IPS-NIHi11 (cell line): ENCODE measurements at regions not wholly inside any gene's neighbourhood (a gene's known extent, or its start where the extent isn't known, plus 50 kb on each side); places are given as distances from the start of the nearest gene placed in this dataset.

Source experiments
- DNase-seq: peaks from one replicate; pipeline ENCODE4 v3.0.0; 2012; ENCODE audit warnings: mixed read lengths, low spot score

DNA sequence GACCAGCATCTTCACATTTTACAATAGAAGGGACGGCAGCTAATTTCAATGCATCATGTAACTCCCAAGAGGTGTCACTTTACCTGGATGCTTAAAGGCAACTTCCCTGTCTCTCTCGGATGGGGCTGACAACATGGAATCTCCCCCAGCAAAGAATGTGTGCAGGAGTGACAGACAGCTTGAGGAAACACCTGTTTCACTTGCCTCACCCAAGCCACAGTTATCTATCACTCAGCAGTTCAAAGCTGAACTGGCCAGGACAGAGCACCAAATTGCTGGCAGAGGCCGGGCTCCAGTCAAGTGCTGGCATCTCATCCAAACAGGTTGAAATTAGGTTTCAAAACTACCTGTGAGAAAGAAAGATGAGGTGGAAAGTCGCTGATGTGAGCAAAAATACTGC, 538.0 kb upstream of the PLXNA2 start:
- DNase-seq = no peak

DNA sequence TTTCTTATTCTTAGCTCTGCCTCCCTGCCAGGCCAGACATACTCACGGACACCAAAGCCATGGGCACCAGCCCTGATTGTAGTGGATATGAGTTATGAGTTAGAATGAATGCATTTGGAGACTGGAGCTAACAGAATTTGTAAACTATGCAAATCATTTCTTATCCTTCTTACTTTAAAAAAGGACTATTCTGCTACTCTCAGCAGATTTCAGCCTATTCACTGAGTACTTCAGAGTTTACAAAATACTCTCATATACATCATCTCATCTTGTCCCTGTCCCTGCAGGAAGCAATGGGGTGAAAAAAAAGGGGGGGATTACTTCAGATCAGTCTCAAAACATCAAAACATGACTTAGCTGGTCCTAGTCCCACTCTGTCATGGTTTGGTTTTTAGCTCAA, 541.4 kb upstream of the PLXNA2 start:
- no peak for DNase-seq

DNA sequence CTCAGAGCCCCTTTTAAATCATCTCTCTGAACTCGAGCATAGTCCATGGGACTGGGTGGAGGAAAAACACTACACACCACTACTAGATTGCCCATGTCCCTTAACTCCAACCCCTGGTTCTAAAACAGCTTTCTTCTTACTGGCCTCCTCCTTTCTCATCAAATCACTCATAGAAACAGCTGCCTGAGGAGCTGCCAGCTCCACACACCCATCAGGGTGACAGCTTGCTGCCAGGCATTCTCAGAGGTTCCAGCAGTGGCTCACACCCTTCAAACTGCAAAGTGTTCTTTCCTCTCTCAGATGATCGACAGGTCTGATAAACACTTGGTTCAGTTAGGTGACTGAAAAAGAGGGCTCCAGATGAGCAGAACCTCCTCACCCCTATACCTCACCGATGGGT, 543.0 kb upstream of the PLXNA2 start:
- no peak for DNase-seq

DNA sequence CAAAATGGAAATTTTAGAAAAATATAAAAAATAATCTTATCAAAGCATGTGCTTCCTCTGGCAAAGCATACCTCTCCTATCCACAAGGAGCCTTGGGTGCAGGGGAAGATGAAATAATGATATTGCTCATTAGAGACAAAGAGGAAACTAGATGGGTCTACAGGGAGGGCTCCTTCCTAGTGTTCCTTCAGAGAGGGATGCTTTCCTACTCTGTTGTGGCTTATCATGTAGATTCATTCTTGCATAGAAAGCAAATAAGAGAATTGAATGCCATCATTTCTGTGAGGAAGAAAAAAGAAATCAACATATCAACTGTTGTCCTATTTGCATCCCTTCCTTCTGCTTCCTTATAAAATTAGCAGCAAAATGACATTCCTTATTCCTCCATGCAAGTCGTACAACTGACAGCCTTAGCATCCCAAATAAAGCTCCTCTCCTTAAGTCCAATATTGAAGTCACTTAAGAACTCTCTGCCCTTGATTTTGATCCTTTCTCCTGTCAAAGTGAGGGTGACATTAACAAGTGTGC, 543.9 kb upstream of the PLXNA2 start:
- DNase-seq = no peak

DNA sequence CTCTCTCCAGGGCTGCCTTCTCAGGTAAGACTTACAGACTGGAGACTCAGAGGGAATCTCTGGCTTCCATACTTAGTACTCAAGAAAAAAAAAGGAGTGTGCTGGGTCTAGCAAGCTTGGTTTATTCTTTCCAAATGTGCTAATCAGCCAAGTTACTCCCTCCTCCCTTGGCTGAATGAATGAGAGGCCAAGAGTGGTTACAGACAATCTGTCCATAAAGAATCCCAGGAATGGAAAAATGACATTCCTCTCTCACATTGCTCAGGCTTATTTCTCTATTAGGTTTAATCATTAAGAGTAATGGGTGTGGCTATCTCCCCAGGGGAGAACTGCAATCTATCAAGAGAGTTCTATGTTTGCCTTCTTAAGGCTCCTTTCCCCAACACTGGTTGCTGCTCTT, 547.3 kb upstream of the PLXNA2 start:
- no peak for DNase-seq

DNA sequence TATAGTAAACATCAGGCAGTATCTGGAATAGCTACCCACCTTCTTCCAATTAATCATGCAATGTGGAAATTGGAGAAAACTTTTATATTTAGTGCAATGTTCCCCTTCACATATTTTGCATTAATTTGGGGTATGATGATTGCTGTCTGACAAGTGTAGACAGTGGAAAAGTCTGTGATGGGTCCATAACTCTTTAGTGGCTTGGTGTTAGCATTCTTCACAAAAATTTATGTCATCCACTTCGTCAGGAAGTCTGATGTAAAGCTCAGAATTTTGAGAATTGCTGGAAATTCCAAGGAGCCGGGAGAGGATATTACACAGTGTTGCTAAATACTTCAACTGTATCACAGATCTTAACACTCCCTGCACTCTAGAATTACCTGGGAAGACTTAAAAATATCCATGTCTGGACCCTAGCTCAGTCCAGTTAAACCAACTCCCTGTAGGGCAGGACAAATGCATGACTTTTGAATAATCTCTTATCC, 549.7 kb upstream of the PLXNA2 start:
- DNase-seq = no peak

DNA sequence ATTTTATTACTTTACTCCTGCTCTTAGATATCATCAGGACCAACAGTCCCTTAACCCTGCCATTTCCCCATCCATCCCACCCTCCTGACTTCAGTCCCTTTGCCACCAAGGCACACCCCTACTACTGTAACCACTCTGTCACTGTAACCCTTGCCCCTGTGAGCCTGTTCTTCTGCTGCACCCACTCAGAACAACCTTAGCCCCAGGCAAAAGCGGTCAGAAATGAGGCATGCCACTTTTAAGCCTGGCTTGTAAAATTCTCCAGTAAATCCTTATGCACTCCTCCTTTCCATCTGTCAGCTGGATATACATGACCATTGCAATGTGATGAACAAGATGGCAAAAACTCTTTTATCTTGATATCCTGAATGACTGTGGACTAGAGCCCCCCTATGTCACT, 555.0 kb upstream of the PLXNA2 start:
- no peak for DNase-seq

DNA sequence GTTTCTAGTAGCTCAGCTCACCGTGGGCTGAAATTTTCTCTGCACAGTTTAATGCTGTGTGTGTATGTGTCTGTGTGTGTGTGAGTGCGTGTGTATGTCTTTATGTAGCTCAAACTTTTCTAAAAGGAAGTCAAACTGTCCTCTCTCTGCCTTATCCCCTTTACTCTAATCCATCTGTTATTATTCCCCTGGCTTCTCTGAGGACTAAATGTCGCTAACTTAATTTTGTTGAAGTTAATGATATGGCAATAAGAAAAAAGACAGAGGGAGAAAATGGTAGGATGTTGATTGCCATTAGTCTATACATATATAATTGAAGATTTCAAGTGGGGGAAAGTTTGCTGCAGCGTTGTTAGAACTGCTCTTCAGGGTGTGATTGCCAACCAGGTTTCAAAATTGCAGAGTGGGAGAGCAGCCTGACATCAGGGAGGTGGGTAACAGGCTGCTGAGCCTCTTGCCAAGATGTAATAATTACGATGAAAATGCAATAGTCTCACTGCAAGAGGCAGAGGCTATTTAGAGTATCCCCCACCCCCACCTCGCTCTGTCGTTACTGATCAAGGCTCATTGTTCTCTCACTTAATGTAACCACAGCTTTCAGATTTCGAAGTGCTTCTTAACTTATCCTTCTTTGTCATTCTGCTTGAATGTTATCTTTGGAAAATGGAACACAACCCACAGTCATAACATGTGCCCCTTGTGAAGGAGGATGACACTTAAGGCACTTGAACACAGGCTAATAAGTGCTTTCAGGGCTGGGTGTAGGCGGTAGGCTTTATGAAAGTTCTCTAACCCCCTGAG, 559.0 kb upstream of the PLXNA2 start:
- DNase-seq = no peak

DNA sequence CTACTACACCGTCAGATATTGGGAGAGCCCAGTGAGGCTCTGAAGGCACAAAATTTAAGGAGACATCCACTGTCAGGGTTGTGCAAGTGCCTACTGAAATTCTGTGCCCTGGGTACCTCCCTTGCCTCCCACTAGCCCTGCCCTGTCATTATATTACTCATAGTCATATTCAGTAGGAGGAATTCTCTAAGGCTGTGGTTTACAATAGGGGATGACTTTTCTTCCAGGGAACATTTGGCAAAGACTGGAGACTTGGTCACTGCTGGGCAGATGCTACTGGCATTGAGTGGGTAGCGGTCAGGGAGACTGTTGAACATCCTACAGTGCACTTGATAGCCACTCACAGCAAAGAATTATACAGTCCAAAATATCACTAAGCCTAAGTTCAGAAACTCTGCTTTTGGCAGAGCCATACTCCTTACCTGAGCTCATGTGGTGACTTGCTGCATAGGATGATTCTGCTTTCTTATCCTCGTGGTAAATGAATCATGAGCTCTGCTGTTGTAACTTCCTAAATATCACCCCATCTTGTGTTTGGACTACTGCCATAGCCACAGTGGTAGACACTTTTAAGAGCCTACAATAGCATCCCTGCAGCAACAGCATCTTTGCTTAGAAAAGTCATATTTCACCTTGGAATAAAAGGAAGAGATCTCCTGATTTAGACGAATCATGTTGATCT, 563.4 kb upstream of the PLXNA2 start:
- DNase-seq = no peak

DNA sequence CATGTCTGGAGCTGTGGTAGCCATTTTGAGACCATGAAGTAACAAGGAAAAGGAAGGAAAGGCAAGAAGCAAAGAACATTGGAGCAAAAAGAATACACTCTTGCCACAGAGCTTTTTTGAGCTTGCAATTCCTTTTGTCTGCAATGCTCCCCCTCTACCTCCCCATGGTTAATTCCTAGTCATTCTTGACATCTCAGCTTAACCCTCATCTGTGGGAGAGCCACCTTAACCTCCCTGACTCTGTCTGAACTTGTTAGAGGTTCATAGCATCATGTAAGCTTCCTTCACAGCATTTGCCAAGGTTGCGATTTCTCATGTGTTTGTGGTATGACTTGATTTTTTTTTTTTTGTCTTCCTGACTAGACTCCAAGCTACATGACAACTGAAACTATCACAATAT, 564.1 kb upstream of the PLXNA2 start:
- no peak for DNase-seq

DNA sequence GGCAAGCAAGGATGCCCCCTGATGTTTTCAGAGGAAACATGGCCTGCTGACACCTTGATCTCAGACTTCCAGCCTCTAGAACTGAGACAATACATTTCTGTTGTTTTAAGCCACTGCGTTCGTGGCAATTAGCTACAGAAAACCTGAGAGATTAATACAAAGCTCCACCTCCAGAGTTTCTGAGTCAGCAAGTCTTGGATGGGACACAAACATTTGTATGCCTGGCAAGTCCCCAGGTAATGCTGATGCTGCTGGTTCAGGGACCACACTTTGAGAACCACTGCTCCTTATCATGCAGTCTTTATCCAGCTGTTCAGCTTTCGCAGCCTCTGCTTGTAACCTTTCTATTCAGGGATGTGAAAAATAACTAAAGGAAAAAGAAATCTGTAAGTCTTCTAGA, 565.7 kb upstream of the PLXNA2 start:
- DNase-seq = no peak

DNA sequence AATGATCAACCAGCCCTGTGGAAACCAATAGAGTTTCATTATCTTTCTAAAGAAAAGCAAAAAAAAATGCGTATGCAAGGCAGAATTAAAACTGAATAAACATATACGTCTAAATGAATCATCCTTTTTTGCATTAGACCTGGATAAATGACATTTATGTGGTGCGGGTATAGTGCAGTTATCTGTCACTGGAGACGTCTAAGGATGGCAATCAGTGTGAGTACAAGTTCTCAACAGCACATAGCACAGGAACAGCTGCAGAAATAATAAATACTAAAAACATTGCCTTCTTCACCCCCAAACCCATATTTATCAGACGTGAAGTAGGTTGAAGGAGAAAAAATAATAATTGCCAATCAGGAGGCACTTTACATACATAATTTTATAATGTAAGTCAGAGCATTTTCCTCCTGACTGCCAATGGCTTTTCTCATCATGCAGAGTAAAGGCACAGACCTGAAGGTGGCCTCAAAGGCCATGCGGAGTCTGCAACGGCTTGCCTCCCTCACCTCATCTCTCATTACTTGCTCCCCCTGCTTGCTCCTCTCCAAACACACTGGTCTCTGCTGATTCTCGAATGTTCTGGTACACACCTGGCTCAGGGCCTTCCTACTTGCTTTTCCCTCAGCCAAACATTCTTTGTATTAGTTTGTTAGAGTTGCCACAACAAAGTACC, 574.7 kb upstream of the PLXNA2 start:
- no peak for DNase-seq

DNA sequence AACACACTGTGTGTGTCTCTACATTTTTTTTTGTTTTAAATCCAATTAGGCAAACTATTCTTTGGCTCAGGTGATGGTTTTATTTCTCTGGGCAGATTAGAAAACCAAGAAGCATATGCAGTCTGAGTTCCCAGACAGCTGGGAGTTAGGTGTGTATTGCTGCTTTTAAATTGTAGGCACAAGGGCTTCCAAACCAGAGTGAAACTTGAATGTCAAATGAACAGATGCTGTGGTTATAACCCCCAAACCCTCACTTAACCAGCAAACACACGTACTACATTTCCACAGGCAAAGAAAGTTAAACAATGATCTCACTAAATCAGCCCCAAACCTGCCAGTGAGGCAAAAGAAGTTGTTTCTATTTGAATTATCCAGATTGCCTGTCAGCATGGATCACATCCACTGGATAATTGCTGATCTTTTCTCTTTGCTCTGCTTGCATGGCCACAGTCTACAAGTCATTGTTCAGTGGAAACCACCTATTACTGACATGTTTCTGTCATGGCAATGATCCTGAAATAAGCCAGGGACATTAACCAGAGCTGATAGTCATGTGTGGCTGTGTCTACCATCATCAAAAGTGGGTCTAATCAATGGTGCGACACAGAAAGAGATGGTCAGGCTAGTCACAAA, 576.5 kb upstream of the PLXNA2 start:
- DNase-seq = no peak

DNA sequence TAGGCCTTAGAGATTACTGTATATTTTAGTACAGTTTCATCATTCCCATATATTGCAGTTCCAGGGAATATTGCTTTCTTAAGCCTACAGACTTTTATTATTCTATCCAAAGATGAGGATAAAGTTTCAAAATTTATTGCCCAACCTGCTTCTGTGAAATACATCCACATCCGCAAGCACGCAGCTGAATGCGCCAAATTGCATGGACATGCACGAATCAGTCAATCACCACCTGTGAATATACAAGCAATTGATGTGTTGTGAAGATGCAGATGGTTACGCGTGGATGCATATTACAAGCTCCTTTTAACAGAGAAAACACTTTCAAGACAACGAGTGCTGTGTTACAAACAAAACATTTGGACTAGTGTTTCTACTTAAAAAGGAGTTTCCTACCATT, 577.8 kb upstream of the PLXNA2 start:
- no peak for DNase-seq

DNA sequence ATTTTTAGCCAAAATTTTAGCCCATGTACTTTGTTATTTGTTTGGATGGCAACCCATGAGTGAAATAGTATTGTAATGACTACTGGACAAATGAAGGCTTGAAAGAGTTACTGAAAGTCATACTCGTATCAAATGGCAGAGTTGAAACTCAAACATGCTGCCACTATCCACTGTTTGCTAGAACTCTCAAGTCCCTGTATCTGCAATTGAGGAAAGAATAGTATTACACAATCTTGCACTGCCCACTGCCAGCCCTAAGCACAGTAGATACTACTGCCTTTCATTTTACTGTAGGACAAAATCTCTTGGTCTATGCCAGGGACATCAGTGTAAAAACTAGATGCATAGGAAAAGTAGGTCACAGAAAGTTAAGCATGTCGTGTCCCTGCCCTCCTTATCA, 581.1 kb upstream of the PLXNA2 start:
- no peak for DNase-seq

DNA sequence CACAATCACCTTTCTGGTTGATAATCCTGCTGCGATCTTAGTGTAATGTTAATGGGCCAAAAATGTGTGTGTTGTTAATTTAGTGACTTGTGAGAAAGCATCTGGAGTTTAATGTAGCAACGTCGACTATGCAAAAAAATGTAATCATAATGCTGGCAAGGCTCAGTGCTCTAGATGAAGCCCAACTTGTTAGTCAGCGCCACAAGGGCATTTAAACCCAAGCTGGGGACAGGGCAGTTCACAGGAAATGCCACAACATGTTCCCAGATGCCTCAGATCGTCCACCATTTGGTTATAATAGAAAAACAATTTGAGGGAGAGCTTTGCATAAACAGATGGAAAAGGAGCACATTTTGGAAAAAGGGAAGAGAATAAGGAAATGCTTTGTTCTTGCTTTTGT, 585.4 kb upstream of the PLXNA2 start:
- DNase-seq = no peak

DNA sequence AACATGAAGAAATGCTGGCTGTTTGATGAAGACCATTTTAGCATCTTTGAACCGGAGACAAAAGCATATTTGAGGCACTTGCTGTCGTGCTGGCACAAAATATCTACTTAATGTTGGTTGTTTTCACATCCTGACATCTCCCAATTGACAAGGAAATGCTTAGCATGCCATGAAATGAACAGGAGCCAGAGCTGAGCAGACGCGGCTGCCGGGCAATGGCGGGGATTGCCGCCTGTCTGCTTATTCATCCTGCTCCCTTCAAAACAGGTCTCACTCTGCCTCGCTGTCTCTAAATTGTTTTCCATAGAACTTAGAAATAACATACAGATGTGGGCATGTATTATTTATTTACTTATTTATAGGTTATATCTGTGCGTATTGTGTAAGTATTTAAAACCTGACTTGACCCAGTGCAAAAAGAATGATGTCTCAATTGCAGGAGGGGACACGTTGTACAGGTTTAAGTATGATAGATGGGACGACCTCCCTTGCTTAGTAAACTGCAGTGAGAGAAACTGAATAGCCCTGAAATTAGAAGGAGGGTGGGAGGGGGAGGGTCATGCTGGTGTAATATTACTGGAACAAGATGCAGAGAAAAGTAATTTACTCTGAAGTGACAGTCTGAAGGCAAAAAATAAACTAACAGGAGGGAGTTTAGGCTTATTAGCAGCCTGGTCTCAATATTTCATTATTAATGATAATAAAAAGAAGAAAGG, 590.4 kb upstream of the PLXNA2 start:
- no peak for DNase-seq

DNA sequence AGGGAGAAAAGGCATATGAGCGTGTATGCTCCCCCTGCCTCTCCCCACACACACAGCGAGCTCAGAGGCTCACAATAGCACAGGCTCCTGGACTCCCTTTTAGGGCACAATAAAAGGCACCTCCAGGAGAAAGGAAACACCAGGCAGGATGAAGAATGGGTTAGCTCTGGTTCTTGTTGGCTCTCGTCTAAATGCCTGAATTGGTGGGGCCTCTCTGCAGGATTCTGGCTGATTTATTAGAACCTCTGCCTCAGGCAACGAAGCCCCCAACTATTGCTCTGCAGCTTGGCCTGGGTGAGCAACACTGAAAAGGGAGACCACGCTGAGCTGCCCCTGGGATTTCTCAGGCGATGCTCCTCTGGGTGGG, 590.9 kb upstream of the PLXNA2 start:
- no peak for DNase-seq

DNA sequence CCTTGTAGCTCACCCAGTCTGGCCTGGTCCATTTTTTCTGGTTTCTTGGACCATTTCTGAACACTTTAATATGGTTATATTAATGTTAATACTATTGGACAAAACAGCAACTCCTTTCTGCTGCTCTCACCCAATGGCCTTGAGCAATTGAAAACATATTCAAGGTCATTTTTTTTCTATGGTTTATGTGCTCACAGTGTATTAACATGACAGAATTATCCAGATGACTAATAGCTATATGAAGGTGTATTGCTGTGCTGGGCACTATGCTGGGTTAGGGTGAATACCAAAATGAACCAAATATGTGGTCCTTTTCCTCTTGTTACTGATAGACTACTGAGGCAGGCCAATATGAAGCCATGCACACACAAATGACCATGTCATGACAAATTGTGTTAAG, 591.6 kb upstream of the PLXNA2 start:
- no peak for DNase-seq

DNA sequence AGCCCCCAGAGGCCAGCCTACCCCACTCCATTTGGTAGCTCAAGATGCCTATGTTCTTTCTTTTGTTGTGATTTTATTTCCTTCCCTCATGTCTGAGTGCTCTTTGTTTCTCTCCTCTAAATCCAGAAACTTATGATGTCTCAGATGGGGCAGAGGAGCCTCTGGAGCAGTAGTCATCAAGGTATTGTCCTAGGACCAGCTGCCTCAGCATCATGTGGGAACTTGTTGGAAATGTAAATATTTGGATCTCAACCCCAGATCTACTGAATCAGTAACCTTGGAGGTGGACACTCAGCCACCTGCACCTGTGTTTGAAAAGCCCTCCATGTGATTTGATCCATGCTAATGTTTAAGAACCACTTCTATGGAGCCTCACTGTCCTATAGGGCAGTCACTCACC, 593.1 kb upstream of the PLXNA2 start:
- DNase-seq = no peak

DNA sequence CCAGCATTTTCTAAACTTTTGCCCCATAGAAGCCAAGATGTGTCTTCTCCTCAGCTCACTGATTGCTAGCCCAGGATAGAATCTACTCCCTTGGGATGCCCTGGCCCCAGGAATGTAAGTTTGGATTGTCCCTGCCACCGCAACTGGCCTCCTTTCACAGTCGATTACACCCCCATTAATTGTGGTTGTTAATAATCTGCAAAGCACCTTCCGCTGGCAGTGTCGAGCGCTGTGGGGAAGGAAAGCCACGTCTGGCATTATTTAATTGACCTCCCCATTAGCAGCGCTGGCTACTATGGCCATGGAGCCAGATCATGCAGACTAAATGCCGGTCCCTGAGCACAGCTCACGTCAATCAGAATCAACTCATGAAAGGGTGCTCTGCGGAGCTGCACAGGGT, 597.3 kb upstream of the PLXNA2 start:
- no peak for DNase-seq

DNA sequence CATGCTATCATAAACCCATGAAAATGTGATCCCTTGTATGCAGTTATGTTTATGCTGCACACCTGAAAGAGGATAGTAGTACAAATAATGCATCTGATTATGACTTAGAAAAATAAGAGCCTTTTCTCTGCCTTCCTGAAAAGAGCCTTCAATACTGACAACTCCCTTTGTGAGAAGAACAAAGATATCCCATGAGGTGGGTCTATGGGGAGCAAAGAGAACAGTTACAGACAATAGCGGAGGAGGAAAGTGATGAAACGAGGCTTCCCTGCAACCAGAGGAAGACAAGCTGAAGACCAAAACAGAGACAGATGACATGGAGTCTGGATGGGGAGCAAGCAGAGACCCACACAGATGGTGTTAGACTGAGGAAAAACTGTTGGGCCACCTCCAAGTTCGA, 598.3 kb upstream of the PLXNA2 start:
- no peak for DNase-seq
